Effector memory CD4-positive, alpha-beta T cell (primary cell): ENCODE measurements at regions not wholly inside any gene's neighbourhood (a gene's known extent, or its start where the extent isn't known, plus 50 kb on each side); places are given as distances from the start of the nearest gene placed in this dataset.

ENCODE experiments used
- DNase-seq, 3 donors: peaks; one replicate each; pipeline ENCODE4 v3.0.0-alpha.2; 2020
- H3K27ac ChIP-seq: 2 replicates; pipeline ENCODE4 v1.7.0; 2013; ENCODE audit warnings: mild to moderate bottlenecking, low read length, moderate library complexity; ENCODE audit not compliant: insufficient read depth, poor library complexity, severe bottlenecking
- H3K27me3 ChIP-seq: replicated peaks from 2 replicates; pipeline ENCODE4 v1.7.0; 2013; ENCODE audit warnings: mild to moderate bottlenecking, low read length; ENCODE audit not compliant: insufficient read depth, control insufficient read depth, poor library complexity, severe bottlenecking
- H3K36me3 ChIP-seq: 2 replicates; pipeline ENCODE4 v1.7.0; 2013; ENCODE audit warnings: mild to moderate bottlenecking, low read length, moderate library complexity; ENCODE audit not compliant: control insufficient read depth, insufficient read depth
- H3K4me1 ChIP-seq: 2 replicates; pipeline ENCODE4 v1.7.0; 2013; ENCODE audit warnings: low read length, mild to moderate bottlenecking; ENCODE audit not compliant: control insufficient read depth, insufficient read depth, poor library complexity, severe bottlenecking
- H3K4me3 ChIP-seq: 2 replicates; pipeline ENCODE4 v1.7.0; 2013; ENCODE audit warnings: low read length, low read depth, mild to moderate bottlenecking; ENCODE audit not compliant: insufficient read depth, poor library complexity, severe bottlenecking
- H3K9me3 ChIP-seq: 2 replicates; pipeline ENCODE4 v1.7.0; 2013; ENCODE audit warnings: mild to moderate bottlenecking, low read length, moderate library complexity; ENCODE audit not compliant: control insufficient read depth

GRCh38 chr2:71776227-71776626, 322.9 kb downstream of the DYSF start:
- no peaks in the 10 kb centered on the region for H3K9me3 ChIP-seq
- no peaks in the 10 kb centered on the region for H3K27me3 ChIP-seq
- H3K4me3 ChIP-seq, result no peak overlapping the region
- no peaks in the 10 kb centered on the region for H3K36me3 ChIP-seq
- no peaks in the 10 kb centered on the region for H3K4me1 ChIP-seq
- H3K27ac ChIP-seq, result no peak overlapping the region
- no peak for DNase-seq

- H3K9me3 ChIP-seq, result no peaks in the 10 kb centered on the region
- DNase-seq, result no peak
- H3K27ac ChIP-seq, result no peak overlapping the region
- no peaks in the 10 kb centered on the region for H3K27me3 ChIP-seq
- no peaks in the 10 kb centered on the region for H3K4me1 ChIP-seq
- H3K36me3 ChIP-seq, result no peaks in the 10 kb centered on the region
- H3K4me3 ChIP-seq, result no peak overlapping the region
Measured at GRCh38 chr2:71773218-71773617, 319.9 kb downstream of the DYSF start.

- Histone ChIP-seq H3K4me3 (no peak overlapping the region), H3K9me3 (no peaks in the 10 kb centered on the region), H3K36me3 (no peaks in the 10 kb centered on the region), H3K4me1 (no peaks in the 10 kb centered on the region), H3K27ac (no peak overlapping the region), H3K27me3 (no peaks in the 10 kb centered on the region)
- no peak for DNase-seq
Measured at GRCh38 chr2:71772510-71773172, 319.3 kb downstream of the DYSF start.

GRCh38 chr2:71767663-71768062, 314.3 kb downstream of the DYSF start:
- Histone ChIP-seq H3K4me3 (no peak overlapping the region), H3K36me3 (no peaks in the 10 kb centered on the region), H3K9me3 (no peaks in the 10 kb centered on the region), H3K27me3 (no peaks in the 10 kb centered on the region), H3K4me1 (no peaks in the 10 kb centered on the region), H3K27ac (no peak overlapping the region)
- no peak for DNase-seq

- Histone ChIP-seq H3K36me3 (no peaks in the 10 kb centered on the region), H3K9me3 (no peaks in the 10 kb centered on the region), H3K27ac (no peak overlapping the region), H3K4me3 (no peak overlapping the region), H3K4me1 (no peaks in the 10 kb centered on the region), H3K27me3 (no peaks in the 10 kb centered on the region)
- no peak for DNase-seq
Measured at GRCh38 chr2:71759060-71759459, 305.7 kb downstream of the DYSF start.

GRCh38 chr2:71757351-71757750, 304.0 kb downstream of the DYSF start:
- no peaks in the 10 kb centered on the region for H3K4me1 ChIP-seq
- DNase-seq, result no peak
- H3K27me3 ChIP-seq, result no peaks in the 10 kb centered on the region
- no peak overlapping the region for H3K4me3 ChIP-seq
- H3K27ac ChIP-seq, result no peak overlapping the region
- no peaks in the 10 kb centered on the region for H3K9me3 ChIP-seq
- no peaks in the 10 kb centered on the region for H3K36me3 ChIP-seq

- no peak overlapping the region for H3K27ac ChIP-seq
- no peaks in the 10 kb centered on the region for H3K27me3 ChIP-seq
- no peak for DNase-seq
- H3K4me1 ChIP-seq, result no peaks in the 10 kb centered on the region
- H3K9me3 ChIP-seq, result no peaks in the 10 kb centered on the region
- no peaks in the 10 kb centered on the region for H3K36me3 ChIP-seq
- no peak overlapping the region for H3K4me3 ChIP-seq
Measured at GRCh38 chr2:71756280-71756906, 303.0 kb downstream of the DYSF start.

- no peaks in the 10 kb centered on the region for H3K9me3 ChIP-seq
- H3K36me3 ChIP-seq, result no peaks in the 10 kb centered on the region
- no peak overlapping the region for H3K27ac ChIP-seq
- H3K4me1 ChIP-seq, result no peaks in the 10 kb centered on the region
- no peak for DNase-seq
- H3K27me3 ChIP-seq, result no peaks in the 10 kb centered on the region
- H3K4me3 ChIP-seq, result no peak overlapping the region
Measured at GRCh38 chr2:71751590-71751989, 298.2 kb downstream of the DYSF start.

GRCh38 chr2:71749671-71750101, 296.3 kb downstream of the DYSF start:
- Histone ChIP-seq H3K27me3 (no peaks in the 10 kb centered on the region), H3K9me3 (no peaks in the 10 kb centered on the region), H3K27ac (no peak overlapping the region), H3K36me3 (no peaks in the 10 kb centered on the region), H3K4me3 (no peak overlapping the region), H3K4me1 (no peaks in the 10 kb centered on the region)
- no peak for DNase-seq

- H3K27ac ChIP-seq, result no peak overlapping the region
- no peaks in the 10 kb centered on the region for H3K27me3 ChIP-seq
- no peaks in the 10 kb centered on the region for H3K36me3 ChIP-seq
- no peaks in the 10 kb centered on the region for H3K4me1 ChIP-seq
- DNase-seq, result no peak
- no peaks in the 10 kb centered on the region for H3K9me3 ChIP-seq
- H3K4me3 ChIP-seq, result no peak overlapping the region
Measured at GRCh38 chr2:71748227-71748626, 294.9 kb downstream of the DYSF start.
